PC-3 (cell line): ENCODE measurements at regions not wholly inside any gene's neighbourhood (a gene's known extent, or its start where the extent isn't known, plus 50 kb on each side); places are given as distances from the start of the nearest gene placed in this dataset.

Experiments
- ATAC-seq: fragments of 200-7000 bp; cut with Tn5 transposase; 2 replicates; pipeline ENCODE4 v1.9.1; 2020; ENCODE audit warnings: mild to moderate bottlenecking, moderate library complexity
- BruUV-seq: library from RNA; stranded (reverse); fragments of 400-500 nt; replicated peaks from 2 replicates; lab custom pipeline; 2021; lab: Mats Ljungman, UMichigan
- CTCF ChIA-PET: fragments of 300-600 bp; sonication (Branson Sonifier 250); formaldehyde crosslinking; loops from one replicate; lab custom pipeline; 2022; ENCODE audit warnings: antibody characterized with exemption; lab: Charles Lee
- POLR2A ChIA-PET: fragments of 300-600 bp; sonication (Branson Sonifier 250); formaldehyde crosslinking; loops from one replicate; lab custom pipeline; 2022; ENCODE audit warnings: antibody characterized with exemption; ENCODE audit not compliant: unreplicated experiment; lab: Charles Lee
- DNase-seq: peaks from one replicate; pipeline ENCODE4 v3.0.0-alpha.2; 2015
- H2AFZ ChIP-seq: fragments of 300-600 bp; sonication (generic); 2 replicates; pipeline ENCODE4 v1.6.0; 2016; ENCODE audit warnings: antibody characterized with exemption, low read length
- H3F3A ChIP-seq: fragments of 300-600 bp; sonication (generic); one replicate; pipeline ENCODE4 v1.6.0; 2017; ENCODE audit warnings: antibody characterized with exemption, low read length, control low read depth, mild to moderate bottlenecking; ENCODE audit not compliant: unreplicated experiment
- H3K27ac ChIP-seq: fragments of 300-600 bp; sonication (generic); 2 replicates; pipeline ENCODE4 v1.5.1; 2016; ENCODE audit warnings: mild to moderate bottlenecking, low read length
- H3K27me3 ChIP-seq: fragments of 300-600 bp; sonication (generic); 2 replicates; pipeline ENCODE4 v1.6.1; 2016; ENCODE audit warnings: low read length, mixed read lengths
- H3K36me3 ChIP-seq: fragments of 300-600 bp; sonication (generic); 2 replicates; pipeline ENCODE4 v1.6.1; 2016; ENCODE audit warnings: low read depth, mixed run types, low read length, mixed read lengths
- H3K4me1 ChIP-seq: fragments of 300-600 bp; sonication (generic); 2 replicates; pipeline ENCODE4 v1.5.1; 2016; ENCODE audit warnings: low read length; ENCODE audit not compliant: insufficient read depth
- H3K4me2 ChIP-seq: fragments of 300-600 bp; sonication (generic); 2 replicates; pipeline ENCODE4 v1.6.0; 2016; ENCODE audit warnings: low read length
- H3K4me3 ChIP-seq: fragments of 300-600 bp; sonication (generic); 2 replicates; pipeline ENCODE4 v1.5.1; 2016; ENCODE audit warnings: mild to moderate bottlenecking, low read length, mixed read lengths
- H3K79me2 ChIP-seq: fragments of 300-600 bp; sonication (generic); 2 replicates; pipeline ENCODE4 v1.6.1; 2017; ENCODE audit warnings: low read length, mixed read lengths
- H3K9ac ChIP-seq: fragments of 300-600 bp; sonication (generic); 2 replicates; pipeline ENCODE4 v1.6.0; 2016; ENCODE audit warnings: mild to moderate bottlenecking, low read length
- H3K9me2 ChIP-seq: fragments of 300-600 bp; sonication (generic); replicated peaks from 2 replicates; pipeline ENCODE4 v1.6.1; 2016; ENCODE audit warnings: mixed run types, low read length, mixed read lengths
- H3K9me3 ChIP-seq: fragments of 300-600 bp; sonication (generic); 2 replicates; pipeline ENCODE4 v1.6.1; 2016; ENCODE audit warnings: low read length, mixed read lengths
- H4K20me1 ChIP-seq: fragments of 300-600 bp; sonication (generic); 2 replicates; pipeline ENCODE4 v1.6.1; 2016; ENCODE audit warnings: low read length, mixed read lengths
- EZH2 ChIP-seq: fragments of 300-600 bp; sonication (generic); IDR thresholded peaks from one replicate; pipeline ENCODE4 v1.6.1; 2017; ENCODE audit warnings: antibody characterized with exemption, mild to moderate bottlenecking, low read length; ENCODE audit not compliant: unreplicated experiment
- EZH2phosphoT487 ChIP-seq: fragments of 300-600 bp; sonication (generic); IDR thresholded peaks from 2 replicates; pipeline ENCODE4 v1.6.1; 2018; ENCODE audit warnings: mild to moderate bottlenecking, antibody characterized with exemption, low read length, borderline replicate concordance
- intact Hi-C: fragments of 100-400 bp; cut with micrococcal nuclease; formaldehyde crosslinking; loops from 2 replicates; pipeline ENCODE4 v1.9.0; 2023
- TF ChIP-seq, protein P1 (sequence below): fragments of 300-600 bp; sonication (generic); conservative IDR thresholded peaks from 2 replicates; pipeline ENCODE4 v1.5.1; 2017; ENCODE audit warnings: antibody characterized with exemption, low read depth, mild to moderate bottlenecking, low read length

DNA sequence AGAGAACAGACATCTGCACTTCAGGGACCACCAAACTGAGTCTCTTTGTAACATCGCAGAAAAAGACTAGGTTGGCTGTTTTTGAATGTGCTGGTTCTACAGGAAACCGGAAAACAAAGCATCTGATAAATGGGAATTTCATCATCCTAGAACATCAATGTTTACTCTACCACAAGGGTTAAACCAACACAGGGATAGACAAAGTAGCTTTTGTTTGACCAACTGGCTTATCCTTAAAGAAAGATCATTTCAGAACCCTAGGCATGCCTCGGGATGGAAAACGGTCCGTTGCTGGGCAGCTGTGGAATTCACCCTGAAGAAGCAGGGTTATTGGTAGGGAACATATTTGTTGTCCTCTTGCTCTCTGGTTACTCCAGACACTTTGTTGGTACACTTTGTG is 2355.5 kb upstream of the AGA start:
- ChIA-PET CTCF (no interaction called here), POLR2A (no interaction called here)
- intact Hi-C loops, result no loop called here
- Histone ChIP-seq H4K20me1 (no peaks in the 10 kb centered on the region), H3K27ac (no peak overlapping the region), H3K4me1 (no peaks in the 10 kb centered on the region), H3K9ac (no peak overlapping the region), H3K27me3 (no peaks in the 10 kb centered on the region), H3F3A (no peaks in the 10 kb centered on the region), H2AFZ (no peak overlapping the region), H3K9me3 (no peaks in the 10 kb centered on the region), H3K4me2 (no peak overlapping the region), H3K36me3 (no peaks in the 10 kb centered on the region), H3K79me2 (no peaks in the 10 kb centered on the region), H3K9me2 (no peaks in the 10 kb centered on the region), H3K4me3 (no peak overlapping the region)
- TF ChIP-seq EZH2phosphoT487 (no peak), EZH2 (no peak)
- TF ChIP-seq, protein P1, sequence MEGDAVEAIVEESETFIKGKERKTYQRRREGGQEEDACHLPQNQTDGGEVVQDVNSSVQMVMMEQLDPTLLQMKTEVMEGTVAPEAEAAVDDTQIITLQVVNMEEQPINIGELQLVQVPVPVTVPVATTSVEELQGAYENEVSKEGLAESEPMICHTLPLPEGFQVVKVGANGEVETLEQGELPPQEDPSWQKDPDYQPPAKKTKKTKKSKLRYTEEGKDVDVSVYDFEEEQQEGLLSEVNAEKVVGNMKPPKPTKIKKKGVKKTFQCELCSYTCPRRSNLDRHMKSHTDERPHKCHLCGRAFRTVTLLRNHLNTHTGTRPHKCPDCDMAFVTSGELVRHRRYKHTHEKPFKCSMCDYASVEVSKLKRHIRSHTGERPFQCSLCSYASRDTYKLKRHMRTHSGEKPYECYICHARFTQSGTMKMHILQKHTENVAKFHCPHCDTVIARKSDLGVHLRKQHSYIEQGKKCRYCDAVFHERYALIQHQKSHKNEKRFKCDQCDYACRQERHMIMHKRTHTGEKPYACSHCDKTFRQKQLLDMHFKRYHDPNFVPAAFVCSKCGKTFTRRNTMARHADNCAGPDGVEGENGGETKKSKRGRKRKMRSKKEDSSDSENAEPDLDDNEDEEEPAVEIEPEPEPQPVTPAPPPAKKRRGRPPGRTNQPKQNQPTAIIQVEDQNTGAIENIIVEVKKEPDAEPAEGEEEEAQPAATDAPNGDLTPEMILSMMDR, result no peak
- BruUV-seq, result no TSS peak
- DNase-seq (no peak), ATAC-seq (no peak)

GRCh38 chr4:179803857-179804256 is 2361.6 kb upstream of the AGA start:
- DNase-seq (peak; percentile 28), ATAC-seq (peak; percentile 31; the same call in 1 of the 2 replicates)
- intact Hi-C loops, result no loop called here
- CTCF ChIA-PET, result no interaction called here
- no TSS peak for BruUV-seq
- H3K9me2 ChIP-seq, result no peaks in the 10 kb centered on the region
- no peaks in the 10 kb centered on the region for H3K36me3 ChIP-seq
- no peak overlapping the region for H3K27ac ChIP-seq
- no peaks in the 10 kb centered on the region for H3K4me1 ChIP-seq
- H3K79me2 ChIP-seq, result no peaks in the 10 kb centered on the region
- no peak overlapping the region for H2AFZ ChIP-seq
- H3K4me2 ChIP-seq, result no peak overlapping the region
- no peak overlapping the region for H3K4me3 ChIP-seq
- H3K9me3 ChIP-seq, result no peaks in the 10 kb centered on the region
- POLR2A ChIA-PET, result no interaction called here
- no peaks in the 10 kb centered on the region for H3F3A ChIP-seq
- no peak for TF ChIP-seq EZH2phosphoT487
- TF ChIP-seq EZH2, result no peak
- TF ChIP-seq, protein P1, result no peak
- H4K20me1 ChIP-seq, result no peaks in the 10 kb centered on the region
- no peaks in the 10 kb centered on the region for H3K27me3 ChIP-seq
- H3K9ac ChIP-seq, result no peak overlapping the region

DNA sequence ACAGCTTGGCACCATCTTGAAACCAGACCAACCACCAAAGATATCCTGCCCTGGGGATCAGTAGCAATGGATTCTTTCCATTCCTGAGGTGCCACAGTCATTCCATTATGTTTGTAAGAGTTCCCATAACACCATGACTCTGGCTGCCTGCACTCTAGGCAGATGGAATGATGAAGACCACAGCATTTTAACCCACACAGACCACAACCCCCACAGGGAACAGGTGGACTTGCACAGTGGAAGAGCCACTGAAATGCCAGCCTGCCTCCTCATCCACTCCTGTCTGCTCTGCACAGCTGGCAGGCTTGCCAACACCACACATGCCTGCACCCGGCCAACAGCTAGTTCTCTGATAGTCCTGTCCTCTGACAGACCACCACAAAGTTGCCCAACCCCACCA is 2362.2 kb upstream of the AGA start:
- no peaks in the 10 kb centered on the region for H3K36me3 ChIP-seq
- H4K20me1 ChIP-seq, result no peaks in the 10 kb centered on the region
- no TSS peak for BruUV-seq
- no peaks in the 10 kb centered on the region for H3F3A ChIP-seq
- CTCF ChIA-PET, result no interaction called here
- H3K27me3 ChIP-seq, result no peaks in the 10 kb centered on the region
- no peak overlapping the region for H3K4me2 ChIP-seq
- TF ChIP-seq EZH2, result no peak
- TF ChIP-seq, protein P1, result no peak
- TF ChIP-seq EZH2phosphoT487, result no peak
- intact Hi-C loops, result no loop called here
- H2AFZ ChIP-seq, result no peak overlapping the region
- no peaks in the 10 kb centered on the region for H3K9me2 ChIP-seq
- H3K9me3 ChIP-seq, result no peaks in the 10 kb centered on the region
- H3K27ac ChIP-seq, result no peak overlapping the region
- no peaks in the 10 kb centered on the region for H3K4me1 ChIP-seq
- H3K4me3 ChIP-seq, result no peak overlapping the region
- no peaks in the 10 kb centered on the region for H3K79me2 ChIP-seq
- POLR2A ChIA-PET, result no interaction called here
- DNase-seq, result no peak
- H3K9ac ChIP-seq, result no peak overlapping the region
- ATAC-seq, result no peak
